Activated B cell treated with CpG ODN at 0.5 μM for 24 hours (primary cell): ENCODE measurements at regions not wholly inside any gene's neighbourhood (a gene's known extent, or its start where the extent isn't known, plus 50 kb on each side); places are given as distances from the start of the nearest gene placed in this dataset.

Source experiments
- ATAC-seq: fragments of 200-7000 bp; cut with Tn5 transposase; one replicate; pipeline ENCODE4 v1.10.0; 2021; ENCODE audit warnings: low read depth, mild to moderate bottlenecking, moderate library complexity
- CTCF ChIA-PET: fragments of 350-600 bp; sonication (Branson Sonifier 250); formaldehyde crosslinking; loops from one replicate; lab custom pipeline; 2021; ENCODE audit warnings: antibody characterized with exemption; lab: Charles Lee
- POLR2A ChIA-PET: fragments of 350-600 bp; sonication (Branson Sonifier 250); formaldehyde crosslinking; loops from one replicate; lab custom pipeline; 2021; ENCODE audit warnings: antibody characterized with exemption; lab: Charles Lee
- DNase-seq: peaks from one replicate; pipeline ENCODE4 v3.0.0; 2022
- H3K27ac Mint-ChIP-seq: one replicate; pipeline ENCODE4 v1.8.0; 2020; ENCODE audit warnings: mixed read lengths
- H3K27me3 Mint-ChIP-seq: one replicate; pipeline ENCODE4 v1.8.0; 2021; ENCODE audit warnings: mixed read lengths
- H3K36me3 Mint-ChIP-seq: one replicate; pipeline ENCODE4 v1.8.0; 2021; ENCODE audit warnings: low read depth, mixed read lengths
- H3K4me1 Mint-ChIP-seq: one replicate; pipeline ENCODE4 v1.8.0; 2021; ENCODE audit warnings: mixed read lengths
- H3K4me3 Mint-ChIP-seq: one replicate; pipeline ENCODE4 v1.8.0; 2020; ENCODE audit warnings: mild to moderate bottlenecking, mixed read lengths
- H3K9me3 Mint-ChIP-seq: one replicate; pipeline ENCODE4 v1.8.0; 2020; ENCODE audit warnings: mixed read lengths
- intact Hi-C: fragments of 100-400 bp; cut with micrococcal nuclease; formaldehyde crosslinking; loops from one replicate; pipeline ENCODE4 v1.15.1; 2024
- TF ChIP-seq, protein P1 (sequence below): fragments of 200-600 bp; IDR thresholded peaks from one replicate; pipeline ENCODE4 v1.8.0; 2022; ENCODE audit warnings: antibody characterized with exemption, mild to moderate bottlenecking

DNA sequence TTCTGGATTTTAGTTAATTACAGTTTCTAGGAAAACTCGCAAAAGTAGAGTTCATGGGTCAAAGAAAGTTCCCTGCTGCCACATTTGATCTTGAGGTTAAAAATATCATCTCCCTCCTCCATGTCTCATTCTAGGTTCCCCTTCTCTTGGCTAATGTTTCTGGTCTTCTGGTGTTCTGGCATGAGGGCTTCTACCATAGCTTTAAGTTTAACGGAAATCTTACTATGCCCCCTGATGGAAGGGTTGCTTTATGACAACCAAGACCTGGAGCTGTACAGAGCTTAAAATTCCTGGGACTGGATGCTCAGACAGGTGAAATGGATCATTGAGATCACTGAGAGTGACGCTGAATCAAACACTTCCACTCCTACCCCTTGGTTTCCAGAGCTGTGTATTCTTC lies 1881.7 kb downstream of the MRPL39 start:
- ATAC-seq (no peak), DNase-seq (no peak)
- no peak overlapping the region for H3K27ac Mint-ChIP-seq
- ChIA-PET CTCF (no interaction called here), POLR2A (no interaction called here)
- TF ChIP-seq, protein P1, sequence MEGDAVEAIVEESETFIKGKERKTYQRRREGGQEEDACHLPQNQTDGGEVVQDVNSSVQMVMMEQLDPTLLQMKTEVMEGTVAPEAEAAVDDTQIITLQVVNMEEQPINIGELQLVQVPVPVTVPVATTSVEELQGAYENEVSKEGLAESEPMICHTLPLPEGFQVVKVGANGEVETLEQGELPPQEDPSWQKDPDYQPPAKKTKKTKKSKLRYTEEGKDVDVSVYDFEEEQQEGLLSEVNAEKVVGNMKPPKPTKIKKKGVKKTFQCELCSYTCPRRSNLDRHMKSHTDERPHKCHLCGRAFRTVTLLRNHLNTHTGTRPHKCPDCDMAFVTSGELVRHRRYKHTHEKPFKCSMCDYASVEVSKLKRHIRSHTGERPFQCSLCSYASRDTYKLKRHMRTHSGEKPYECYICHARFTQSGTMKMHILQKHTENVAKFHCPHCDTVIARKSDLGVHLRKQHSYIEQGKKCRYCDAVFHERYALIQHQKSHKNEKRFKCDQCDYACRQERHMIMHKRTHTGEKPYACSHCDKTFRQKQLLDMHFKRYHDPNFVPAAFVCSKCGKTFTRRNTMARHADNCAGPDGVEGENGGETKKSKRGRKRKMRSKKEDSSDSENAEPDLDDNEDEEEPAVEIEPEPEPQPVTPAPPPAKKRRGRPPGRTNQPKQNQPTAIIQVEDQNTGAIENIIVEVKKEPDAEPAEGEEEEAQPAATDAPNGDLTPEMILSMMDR, result no peak
- no peaks in the 10 kb centered on the region for H3K4me1 Mint-ChIP-seq
- intact Hi-C loops, result no loop called here
- no peak overlapping the region for H3K4me3 Mint-ChIP-seq
- no peaks in the 10 kb centered on the region for H3K36me3 Mint-ChIP-seq
- H3K9me3 Mint-ChIP-seq, result no peaks in the 10 kb centered on the region
- no peaks in the 10 kb centered on the region for H3K27me3 Mint-ChIP-seq

DNA sequence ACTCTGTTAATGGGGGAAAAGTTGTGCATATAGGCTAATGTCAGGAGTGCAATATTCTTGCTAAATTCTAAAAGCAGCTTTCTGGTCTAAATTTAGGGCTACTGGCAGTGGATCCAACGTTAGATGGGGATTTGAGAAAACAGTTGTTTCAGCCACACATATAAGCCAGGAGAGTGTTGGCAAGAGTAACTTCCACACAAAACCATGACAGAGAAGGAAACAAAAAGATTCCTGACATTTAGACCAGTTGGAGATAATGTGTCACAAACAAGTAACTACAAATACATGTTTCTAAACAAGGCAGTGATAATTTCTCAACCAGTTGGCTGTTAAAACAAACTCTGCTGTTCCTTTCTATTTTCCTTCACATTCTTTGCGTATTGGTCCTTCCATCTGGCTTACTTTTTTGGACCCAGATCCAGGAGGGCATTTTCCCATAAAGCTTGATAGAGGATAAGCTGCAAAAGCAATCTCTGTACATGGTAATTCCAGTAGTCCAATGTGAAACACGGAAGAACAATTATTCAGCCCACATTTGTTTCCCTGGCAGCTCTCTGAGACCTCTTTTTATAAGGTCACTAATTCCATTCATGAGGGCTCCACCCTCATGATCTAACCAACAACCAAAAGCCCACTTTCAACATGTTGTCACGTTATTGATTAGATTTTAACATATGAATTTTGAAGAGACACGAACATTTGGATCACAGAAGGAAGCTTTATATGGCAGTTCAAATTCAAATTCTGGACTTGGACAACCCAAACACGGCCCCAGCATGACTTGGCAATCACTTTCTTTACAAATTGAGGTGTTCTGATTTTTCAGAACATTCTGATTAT lies 1888.6 kb downstream of the MRPL39 start:
- CTCF ChIA-PET, result no interaction called here
- POLR2A ChIA-PET, result no interaction called here
- H3K27me3 Mint-ChIP-seq, result peaks cover 3% of the 10 kb centered on the region

DNA sequence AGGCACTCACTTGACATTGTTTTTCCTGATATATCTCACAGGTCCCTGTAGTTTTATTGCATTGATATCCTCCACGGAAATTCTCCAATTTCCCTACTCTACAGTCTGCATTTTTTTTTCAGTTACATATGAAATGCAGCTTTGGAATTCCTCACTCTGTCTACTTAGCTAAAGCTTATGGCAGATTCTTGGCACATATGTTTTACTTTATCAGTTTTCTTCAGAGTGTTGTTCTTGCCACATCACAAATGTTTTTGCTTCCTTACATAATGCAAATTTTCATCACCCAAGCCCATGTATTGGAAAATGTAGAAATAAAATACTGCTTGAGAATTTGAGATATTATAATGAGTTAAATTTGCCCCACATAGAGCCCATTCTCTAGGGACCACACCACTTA lies 1895.1 kb downstream of the MRPL39 start:
- Mint-ChIP-seq H3K36me3 (no peaks in the 10 kb centered on the region), H3K27me3 (peaks cover 3% of the 10 kb centered on the region), H3K4me1 (no peaks in the 10 kb centered on the region), H3K9me3 (no peaks in the 10 kb centered on the region), H3K4me3 (no peak overlapping the region), H3K27ac (no peak overlapping the region)
- ATAC-seq (no peak), DNase-seq (no peak)
- CTCF ChIA-PET, result no interaction called here
- TF ChIP-seq, protein P1, result no peak
- POLR2A ChIA-PET, result no interaction called here
- intact Hi-C loops, result no loop called here

More for the DNA sequence above, 1888.6 kb downstream of the MRPL39 start:
- intact Hi-C loops, result no loop called here
- Mint-ChIP-seq H3K4me3 (no peak overlapping the region), H3K36me3 (no peaks in the 10 kb centered on the region), H3K9me3 (no peaks in the 10 kb centered on the region), H3K27ac (no peak overlapping the region), H3K4me1 (no peaks in the 10 kb centered on the region)
- ATAC-seq (no peak), DNase-seq (no peak)
- TF ChIP-seq, protein P1, result no peak

DNA sequence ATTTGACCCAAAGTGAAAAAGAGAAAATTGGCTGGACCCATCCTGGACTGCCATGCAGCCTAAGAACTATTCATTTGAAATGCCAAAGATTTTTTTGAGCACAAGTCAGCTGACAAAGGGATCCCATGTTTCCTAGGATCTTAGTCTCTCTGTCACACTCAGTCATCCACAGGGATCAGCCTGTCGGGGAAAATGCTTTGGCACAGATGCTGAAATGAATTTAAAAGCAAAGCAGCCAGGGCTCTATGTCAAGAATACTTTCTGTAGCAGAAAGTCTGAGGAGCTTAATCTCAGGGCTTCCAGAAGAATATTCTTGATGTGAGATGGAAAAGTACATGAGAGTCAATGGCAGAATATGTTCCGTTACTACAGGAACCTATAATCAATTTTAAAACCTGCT lies 1900.8 kb downstream of the MRPL39 start:
- DNase-seq, result no peak
- Mint-ChIP-seq H3K4me3 (no peak overlapping the region), H3K9me3 (no peaks in the 10 kb centered on the region), H3K27me3 (no peaks in the 10 kb centered on the region), H3K36me3 (no peaks in the 10 kb centered on the region), H3K4me1 (no peaks in the 10 kb centered on the region), H3K27ac (no peak overlapping the region)
- ATAC-seq, result no peak
- TF ChIP-seq, protein P1, result no peak
- intact Hi-C loops, result no loop called here
- CTCF ChIA-PET, result no interaction called here
- POLR2A ChIA-PET, result no interaction called here

DNA sequence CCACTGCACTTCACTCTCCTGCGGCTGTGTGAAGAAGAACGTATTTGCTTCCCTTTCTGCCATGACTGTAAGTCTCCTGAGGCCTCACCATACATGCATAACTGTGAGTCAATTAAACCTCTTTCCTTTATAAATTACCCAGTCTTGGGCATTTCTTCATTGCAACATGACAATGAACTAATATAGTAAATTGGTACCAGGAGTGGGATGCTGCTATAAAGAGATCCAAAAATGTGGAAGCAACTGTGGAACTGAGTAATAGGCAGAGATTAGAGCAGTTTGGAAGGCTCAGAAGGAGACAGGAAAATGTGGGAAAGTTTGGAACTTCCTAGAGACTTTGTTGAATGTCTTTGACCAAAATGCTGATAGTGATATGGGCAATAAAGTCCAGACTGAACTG lies 1907.9 kb downstream of the MRPL39 start:
- H3K27me3 Mint-ChIP-seq, result no peaks in the 10 kb centered on the region
- H3K4me3 Mint-ChIP-seq, result no peak overlapping the region
- no peak overlapping the region for H3K27ac Mint-ChIP-seq
- DNase-seq, result no peak
- TF ChIP-seq, protein P1, result no peak
- no peak for ATAC-seq
- peaks cover 20% of the 10 kb centered on the region for H3K9me3 Mint-ChIP-seq
- peaks cover 13% of the 10 kb centered on the region for H3K4me1 Mint-ChIP-seq
- POLR2A ChIA-PET, result no interaction called here
- intact Hi-C loops, result no loop called here
- no peaks in the 10 kb centered on the region for H3K36me3 Mint-ChIP-seq
- CTCF ChIA-PET, result no interaction called here
